Fibroblast of mammary gland (primary cell): ENCODE measurements at regions not wholly inside any gene's neighbourhood (a gene's known extent, or its start where the extent isn't known, plus 50 kb on each side); places are given as distances from the start of the nearest gene placed in this dataset.

ENCODE experiments used
- DNase-seq: peaks from one replicate; pipeline ENCODE4 v3.0.0-alpha.2; 2010; ENCODE audit warnings: low read depth
- H3K4me3 ChIP-seq: 2 replicates; pipeline ENCODE4 v1.5.1; 2011; ENCODE audit warnings: low read depth, mild to moderate bottlenecking, low read length, moderate library complexity; ENCODE audit not compliant: control insufficient read depth
- CTCF ChIP-seq: conservative IDR thresholded peaks from 2 replicates; pipeline ENCODE4 v1.5.1; 2011; ENCODE audit warnings: low read depth, low read length, inconsistent platforms; ENCODE audit not compliant: control insufficient read depth, insufficient read depth

DNA sequence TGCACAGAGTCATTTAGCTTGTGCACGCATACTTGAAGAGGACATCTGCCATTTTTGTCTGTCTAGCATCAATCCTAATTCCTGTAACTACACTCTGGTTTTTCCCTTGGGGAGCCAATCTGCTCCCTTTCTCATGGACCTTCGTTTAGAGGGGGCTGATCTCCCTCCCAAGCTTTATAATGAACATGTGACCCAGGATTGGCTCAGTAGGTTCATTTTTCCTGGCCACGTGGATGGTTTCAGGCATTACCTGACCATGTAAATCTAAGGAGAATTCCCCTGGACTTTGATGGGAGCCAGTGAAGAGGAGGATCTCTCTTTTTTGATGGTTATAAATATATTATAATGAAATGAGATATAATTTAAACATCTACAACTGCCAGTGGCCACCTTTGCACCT, 56.8 kb upstream of the HS3ST2 start:
- H3K4me3 ChIP-seq, result no peak overlapping the region
- no peak for TF ChIP-seq CTCF
- no peak for DNase-seq

DNA sequence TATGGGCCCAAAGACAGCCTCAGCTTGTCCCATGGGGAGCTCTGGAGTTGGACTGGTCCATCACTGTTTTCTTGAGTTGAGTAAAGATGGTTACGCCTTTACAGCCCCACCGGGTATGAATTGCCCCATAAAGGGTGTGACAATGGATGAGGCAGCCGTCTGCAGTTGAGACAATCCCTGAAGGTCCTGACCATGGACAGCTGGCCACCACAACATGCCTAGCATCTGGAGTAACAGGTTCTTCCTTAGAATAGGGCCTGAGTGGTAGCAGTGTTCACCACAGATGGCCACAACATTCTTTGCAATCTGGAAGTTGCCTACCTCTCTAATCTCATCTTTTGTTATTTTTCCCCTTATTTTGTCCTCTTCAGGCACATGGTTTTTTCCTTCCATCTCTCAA, 51.5 kb upstream of the HS3ST2 start:
- no peak for DNase-seq
- TF ChIP-seq CTCF, result no peak
- no peak overlapping the region for H3K4me3 ChIP-seq

GRCh38 chr16:22763437-22764080, 50.4 kb upstream of the HS3ST2 start:
- no peak for TF ChIP-seq CTCF
- H3K4me3 ChIP-seq, result no peak overlapping the region
- DNase-seq, result no peak
